Astrocyte of the spinal cord (primary cell): ENCODE measurements at regions not wholly inside any gene's neighbourhood (a gene's known extent, or its start where the extent isn't known, plus 50 kb on each side); places are given as distances from the start of the nearest gene placed in this dataset.
A peak's percentile ranks its signal among the peaks of the same experiment; 100 is the strongest.

ENCODE experiments used
- DNase-seq: peaks from one replicate; pipeline ENCODE4 v3.0.0; 2011; ENCODE audit warnings: low read depth, low spot score
- H3K4me3 ChIP-seq: 2 replicates; pipeline ENCODE4 v1.5.1; 2011; ENCODE audit warnings: low read depth, mild to moderate bottlenecking, low read length, moderate library complexity
- CTCF ChIP-seq: IDR thresholded peaks from 2 replicates; pipeline ENCODE4 v1.5.1; 2012; ENCODE audit warnings: low read depth, mild to moderate bottlenecking, low read length, inconsistent platforms
- in situ Hi-C: cut with HindIII; loops from 2 replicates; pipeline ENCODE4 v1.10.0; 2017; ENCODE audit warnings: low sequenced_read_pairs

- in situ Hi-C loops: no loop called here
- DNase-seq: peak; percentile 64
- TF ChIP-seq CTCF: no peak
- H3K4me3 ChIP-seq: no peak overlapping the region
Measured at GRCh38 chr5:57416278-57416994, 66.2 kb downstream of the ACTBL2 start.

DNA sequence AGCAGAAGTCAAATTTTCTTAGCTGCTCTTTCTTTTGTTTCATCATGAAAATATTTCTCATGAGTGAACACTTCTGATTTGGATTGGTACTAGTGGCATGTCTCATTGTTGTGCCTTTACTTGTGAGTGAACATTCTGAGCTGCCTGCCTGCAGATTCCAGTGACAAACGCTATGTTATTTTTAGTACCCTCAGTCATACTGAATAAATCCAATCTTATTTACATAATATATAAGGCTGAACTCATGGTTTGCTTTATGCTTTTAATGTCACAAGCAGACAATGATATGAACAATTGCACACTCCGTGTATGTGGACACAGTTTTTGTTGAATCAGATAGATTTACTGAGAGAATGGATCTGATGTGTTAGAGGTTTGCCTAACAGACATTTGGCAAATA, 67.8 kb downstream of the ACTBL2 start:
- no peak for DNase-seq
- no peak overlapping the region for H3K4me3 ChIP-seq
- in situ Hi-C loops: no loop called here
- TF ChIP-seq CTCF: no peak

DNA sequence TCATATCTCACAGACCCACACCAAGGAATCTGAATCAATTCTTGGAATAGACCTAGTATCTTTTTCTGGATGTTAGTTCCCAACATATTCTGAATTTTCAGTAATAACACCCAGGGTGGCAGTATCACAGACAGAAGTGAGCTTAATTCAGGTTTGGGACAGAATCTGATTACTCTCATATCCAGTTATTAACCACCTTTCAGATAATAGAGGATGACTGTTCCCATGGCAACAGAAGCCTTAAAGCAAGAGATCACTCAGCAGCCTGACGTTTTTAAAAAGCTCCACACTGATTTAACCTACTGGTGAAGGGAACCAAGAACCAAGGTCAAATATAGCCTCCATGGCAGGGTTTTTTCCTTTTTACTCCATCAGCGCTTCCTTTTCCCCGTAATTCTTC, 68.4 kb downstream of the ACTBL2 start:
- H3K4me3 ChIP-seq: no peak overlapping the region
- TF ChIP-seq CTCF: no peak
- in situ Hi-C loops: no loop called here
- no peak for DNase-seq

GRCh38 chr5:57413145-57413544, 69.5 kb downstream of the ACTBL2 start:
- no peak overlapping the region for H3K4me3 ChIP-seq
- DNase-seq: no peak
- in situ Hi-C loops: no loop called here
- no peak for TF ChIP-seq CTCF

DNA sequence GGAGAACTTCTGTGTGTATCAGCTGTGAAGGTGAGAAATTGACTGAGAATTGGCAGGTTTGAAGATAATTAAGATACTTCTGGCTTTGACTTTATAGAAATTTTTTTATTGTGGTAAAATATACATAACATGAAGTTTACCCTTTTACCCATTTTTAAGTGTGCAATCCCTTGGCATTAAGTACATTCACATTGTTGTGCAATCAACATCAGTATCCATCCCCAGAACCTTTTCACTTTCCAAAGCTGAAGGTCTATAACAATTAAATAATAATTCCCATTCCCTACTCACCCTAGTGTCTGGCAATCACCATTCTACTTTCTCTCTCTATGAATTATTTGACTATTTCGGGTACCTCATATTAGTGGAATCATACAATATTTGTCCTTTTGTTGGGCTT, 69.9 kb downstream of the ACTBL2 start:
- in situ Hi-C loops: no loop called here
- DNase-seq: no peak
- no peak overlapping the region for H3K4me3 ChIP-seq
- TF ChIP-seq CTCF: no peak

DNA sequence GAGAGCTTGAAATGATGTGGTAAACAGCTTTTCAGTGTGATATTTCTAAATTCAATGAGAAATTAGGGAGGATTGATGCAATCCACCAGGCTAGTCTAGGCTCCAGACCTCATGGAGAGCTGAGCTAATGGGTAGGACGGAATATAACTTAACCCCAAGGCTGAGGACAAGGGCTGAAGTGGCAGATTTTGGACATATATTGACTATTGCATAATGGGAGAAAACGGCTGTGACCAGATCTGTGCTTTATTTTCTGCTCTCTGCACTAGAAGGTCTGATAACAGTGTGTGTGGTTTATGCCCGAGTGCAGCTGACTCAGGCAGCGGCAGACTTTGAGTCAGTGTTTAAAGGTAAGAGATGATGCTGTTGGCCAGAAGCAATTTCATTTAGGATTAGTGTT, 70.6 kb downstream of the ACTBL2 start:
- peak; percentile 64 for DNase-seq

More for the DNA sequence above, 70.6 kb downstream of the ACTBL2 start:
- no peak for TF ChIP-seq CTCF
- in situ Hi-C loops: no loop called here
- H3K4me3 ChIP-seq: no peak overlapping the region
